Iris pigment epithelial cell (primary cell): ENCODE measurements at regions not wholly inside any gene's neighbourhood (a gene's known extent, or its start where the extent isn't known, plus 50 kb on each side); places are given as distances from the start of the nearest gene placed in this dataset.
"Not testable (repeated sequence)": the region's sequence is repeated elsewhere in the genome, so short reads cannot be mapped to it uniquely, and the experiment has no call there.

Experiments used
- DNase-seq: peaks from one replicate; pipeline ENCODE4 v3.0.0-alpha.2; 2011; ENCODE audit warnings: low read depth

GRCh38 chr3:187475613-187476012 lies 107.4 kb downstream of the RTP4 start:
- not testable (repeated sequence) for DNase-seq

GRCh38 chr3:187473778-187474406 lies 105.7 kb downstream of the RTP4 start:
- no peak for DNase-seq

DNA sequence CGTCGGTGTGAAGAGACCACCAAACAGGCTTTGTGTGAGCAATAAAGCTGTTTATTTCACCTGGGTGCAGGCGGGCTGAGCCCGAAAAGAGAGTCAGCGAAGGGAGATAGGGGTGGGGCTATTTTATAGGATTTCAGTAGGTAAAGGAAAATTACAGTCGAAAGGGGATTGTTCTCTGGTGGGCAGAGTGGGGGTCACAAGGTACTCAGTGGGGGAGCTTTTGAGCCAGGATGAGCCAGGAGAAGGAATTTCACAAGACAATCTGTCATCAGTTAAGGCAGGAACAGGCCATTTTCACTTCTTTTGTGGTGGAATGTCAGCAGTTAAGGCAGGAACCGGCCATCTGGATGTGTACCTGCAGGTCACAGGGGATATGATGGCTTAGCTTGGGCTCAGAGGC lies 98.1 kb downstream of the RTP4 start:
- DNase-seq: not testable (repeated sequence)

- no peak for DNase-seq
These were observed 97.3 kb downstream of the RTP4 start for GRCh38 chr3:187465503-187465902.

DNA sequence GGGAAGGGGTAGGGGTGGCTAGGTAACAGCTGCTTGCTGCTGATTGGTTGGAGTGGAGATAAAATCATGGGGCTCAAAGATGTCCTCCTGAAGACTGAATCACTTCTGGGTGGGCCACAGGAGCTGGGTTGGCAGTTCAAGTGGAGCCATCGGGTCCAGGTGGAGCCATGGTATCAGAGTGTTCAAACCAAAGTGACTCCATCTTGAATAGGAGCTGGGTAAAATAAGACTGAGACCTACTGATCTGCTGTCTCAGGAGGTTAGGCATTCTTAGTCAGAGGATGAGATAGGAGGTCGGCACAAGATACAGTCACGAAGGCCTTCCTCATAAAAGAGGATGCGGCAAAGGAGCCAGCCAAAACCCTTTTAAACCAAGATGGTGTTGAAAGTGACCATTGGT lies 96.5 kb downstream of the RTP4 start:
- DNase-seq: no peak

- no peak for DNase-seq
These were observed 90.7 kb downstream of the RTP4 start for GRCh38 chr3:187458921-187459320.

- DNase-seq: no peak
These were observed 90.2 kb downstream of the RTP4 start for GRCh38 chr3:187458383-187458782.

- DNase-seq: peak; percentile 9
These were observed 88.1 kb downstream of the RTP4 start for GRCh38 chr3:187456250-187456649.

DNA sequence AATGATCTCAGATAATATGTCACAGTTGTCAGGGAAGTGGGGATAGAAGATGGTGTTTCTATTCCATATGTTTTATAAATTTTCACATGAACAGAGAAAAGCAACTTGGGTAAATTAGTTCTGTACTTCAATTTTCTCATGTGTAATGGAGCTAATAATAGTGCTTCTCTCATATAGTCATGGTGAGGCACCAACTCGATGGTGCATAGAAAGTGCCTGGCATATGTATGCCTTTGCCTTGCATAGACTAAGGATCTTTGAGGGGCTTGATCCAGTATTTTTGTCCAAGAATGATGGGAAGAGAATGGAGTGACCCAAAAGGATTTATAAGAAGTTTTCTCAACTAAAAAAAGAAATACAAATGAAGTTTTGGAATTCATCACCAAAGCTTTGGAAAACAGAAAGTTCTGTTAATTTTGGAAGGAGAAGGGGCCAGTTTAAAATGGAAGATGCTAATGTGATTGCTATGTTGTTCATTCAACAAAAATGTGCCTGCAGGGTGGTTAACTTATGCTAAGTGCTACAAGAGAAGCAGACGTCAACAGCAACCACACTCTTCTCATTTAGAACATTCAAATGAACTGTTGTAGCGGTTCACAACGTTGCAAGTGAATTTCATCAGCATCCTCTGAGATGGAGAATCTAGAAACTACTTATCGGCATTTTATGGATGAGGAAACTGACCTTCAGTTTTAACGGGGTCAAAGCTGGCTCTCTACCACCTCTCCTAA lies 86.1 kb downstream of the RTP4 start:
- no peak for DNase-seq

DNA sequence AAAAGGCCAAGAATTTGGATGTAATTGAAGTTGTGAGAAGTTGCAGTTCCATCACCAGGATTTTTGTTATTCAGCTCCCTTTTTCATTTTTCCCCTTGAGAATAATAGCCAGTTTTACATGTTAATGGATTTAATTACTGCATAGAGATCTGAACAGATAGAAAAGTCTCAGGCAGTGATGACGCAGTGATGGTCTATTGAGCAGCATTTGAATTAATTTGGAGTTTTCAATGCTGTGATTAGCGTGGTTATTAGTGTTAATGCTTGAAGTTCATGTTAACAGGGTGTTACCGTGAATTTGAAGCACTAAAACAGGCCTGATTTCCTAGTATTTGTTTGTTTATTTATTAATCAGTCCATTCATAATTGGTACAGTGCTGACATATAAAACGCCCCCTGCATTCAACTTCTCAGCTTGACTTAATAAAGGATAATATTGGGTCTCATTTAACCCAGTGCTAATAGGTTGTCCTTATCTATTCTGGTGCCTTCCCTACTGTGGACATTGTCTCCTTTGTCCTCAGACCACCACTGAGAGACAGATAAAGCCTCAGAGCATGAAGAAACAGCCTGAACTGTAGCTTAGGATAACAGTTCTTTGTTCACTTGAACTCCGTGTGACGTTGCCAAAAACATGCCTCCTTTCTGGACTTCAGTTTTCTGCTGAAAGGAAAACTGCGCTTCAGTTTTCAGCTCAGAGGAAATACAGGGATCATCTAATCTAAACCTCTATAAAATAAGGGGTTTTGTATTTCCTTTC lies 82.4 kb downstream of the RTP4 start:
- no peak for DNase-seq

- DNase-seq: no peak
These were observed 80.5 kb downstream of the RTP4 start for GRCh38 chr3:187448674-187449073.

- no peak for DNase-seq
These were observed 79.6 kb downstream of the RTP4 start for GRCh38 chr3:187447737-187448136.

DNA sequence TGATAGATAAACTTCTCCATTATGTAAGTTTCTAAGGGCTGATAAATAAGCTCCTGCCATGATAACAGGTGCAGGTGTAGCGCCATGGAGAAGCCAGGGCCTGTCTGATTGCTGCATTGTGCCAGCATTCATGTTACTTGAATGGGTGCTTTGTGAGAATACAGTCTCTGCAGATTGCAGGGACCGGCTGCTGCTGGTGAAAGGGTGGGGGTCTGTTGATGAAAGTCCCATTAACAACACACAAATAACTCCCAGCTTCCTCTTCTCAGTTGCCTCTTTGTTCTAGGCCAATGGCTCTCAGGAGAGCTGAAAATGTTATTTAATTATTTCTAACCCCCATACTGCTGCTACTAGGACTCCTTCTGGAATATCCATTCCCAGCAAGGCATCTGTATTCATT lies 77.2 kb downstream of the RTP4 start:
- no peak for DNase-seq

DNA sequence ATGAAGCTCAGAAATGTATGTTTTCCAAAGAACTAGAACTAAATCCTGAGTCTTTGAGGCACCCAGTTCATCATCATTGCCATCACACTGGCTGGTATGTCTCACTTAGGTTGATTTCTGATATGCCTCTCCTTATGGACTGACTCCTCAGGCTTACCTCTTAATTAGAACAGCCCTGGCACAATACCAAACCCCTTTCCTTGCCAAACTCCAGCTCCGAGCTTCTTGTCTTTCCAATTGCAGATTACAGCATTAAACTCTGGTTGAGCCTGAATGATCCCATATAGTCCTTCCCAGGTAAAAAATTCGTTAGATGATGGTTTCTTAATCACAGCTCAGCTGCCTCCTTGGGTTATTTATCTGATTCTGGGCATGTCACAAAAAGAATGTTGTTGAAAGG lies 66.3 kb downstream of the RTP4 start:
- DNase-seq: no peak

GRCh38 chr3:187430576-187430975 lies 62.4 kb downstream of the RTP4 start:
- DNase-seq: no peak
